K562 (cell line): ENCODE measurements at regions not wholly inside any gene's neighbourhood (a gene's known extent, or its start where the extent isn't known, plus 50 kb on each side); places are given as distances from the start of the nearest gene placed in this dataset.
A peak's percentile ranks its signal among the peaks of the same experiment; 100 is the strongest.

Experiments used
- ATAC-seq: fragments of 200-7000 bp; cut with Tn5 transposase; 3 replicates; pipeline ENCODE4 v1.9.1; 2020; ENCODE audit warnings: moderate library complexity
- BruUV-seq: library from RNA; stranded (reverse); fragments of 400-500 nt; replicated peaks from 2 replicates; lab custom pipeline; 2021; lab: Mats Ljungman, UMichigan
- CTCF ChIA-PET: fragments of 300-600 bp; formaldehyde crosslinking; extraction: SDS; loops from one replicate; lab custom pipeline; 2021; ENCODE audit warnings: low intra/inter-chr PET ratio; lab: Yijun Ruan, JAX
- POLR2A ChIA-PET: fragments of 300-600, 350-650 bp; sonication (Branson Sonifier 250); formaldehyde crosslinking; extraction: SDS; loops from one replicate; lab custom pipeline; 2021; ENCODE audit warnings: antibody characterized with exemption, inconsistent platforms; lab: Yijun Ruan, JAX
- DNase-seq, 4 experiments: peaks; one replicate each; pipeline versions ENCODE4 v3.0.0 to v3.0.0-alpha.2; 2011 to 2018; ENCODE audit warnings: low spot score in 3 of 4, mixed read lengths in 3 of 4; ENCODE audit errors: extremely low read depth in 1 of 4
- FAIRE-seq: peaks from 2 replicates; lab custom pipeline; 2011; peaks lifted over from hg19 to GRCh38; lab: Jason Lieb, UNC
- H2AFZ ChIP-seq: 2 replicates; pipeline ENCODE4 v1.6.0; 2011; ENCODE audit warnings: low read depth, low read length, control low read depth, inconsistent platforms
- H3K27ac ChIP-seq: fragments of 200-600 bp; 3 replicates; pipeline ENCODE4 v1.8.0; 2011; ENCODE audit warnings: low read depth, mild to moderate bottlenecking, control low read depth, inconsistent platforms, low read length, moderate library complexity, mixed read lengths; ENCODE audit errors: extremely low read depth
- H3K27me3 ChIP-seq, 2 experiments: fragments of 300-600 bp in 1 of 2; 2 replicates in 1 of 2; 3 replicates in 1 of 2; pipeline versions ENCODE4 v1.6.0 to v1.8.0; 2011; ENCODE audit warnings: inconsistent platforms in 2 of 2, low read length in 2 of 2, mild to moderate bottlenecking in 1 of 2, mixed read lengths in 1 of 2, moderate library complexity in 1 of 2; ENCODE audit not compliant: control insufficient read depth in 2 of 2, insufficient read depth in 2 of 2
- H3K36me3 ChIP-seq: fragments of 300-600 bp; 3 replicates; pipeline ENCODE4 v1.8.0; 2011; ENCODE audit warnings: mild to moderate bottlenecking, low read length, inconsistent platforms; ENCODE audit not compliant: control insufficient read depth, insufficient read depth
- H3K4me1 ChIP-seq, 2 experiments: fragments of 200-600 bp in 1 of 2; replicated peaks in 1 of 2; 2 replicates in 1 of 2; 3 replicates in 1 of 2; pipeline versions ENCODE4 v1.5.1 to v1.8.0; 2011; ENCODE audit warnings: inconsistent platforms in 2 of 2, low read length in 2 of 2, mild to moderate bottlenecking in 1 of 2, mixed read lengths in 1 of 2, moderate library complexity in 1 of 2; ENCODE audit not compliant: control insufficient read depth in 2 of 2, insufficient read depth in 2 of 2
- H3K4me2 ChIP-seq: 2 replicates; pipeline ENCODE4 v1.6.1; 2011; ENCODE audit warnings: low read length, control low read depth, inconsistent platforms, mixed read lengths; ENCODE audit not compliant: insufficient read depth
- H3K4me3 ChIP-seq: fragments of 200-600 bp; sonication (generic), shearing (Covaris generic); 2 replicates; pipeline ENCODE4 v1.5.1; 2016; ENCODE audit warnings: control low read depth, inconsistent platforms
- H3K79me2 ChIP-seq: fragments of 200-600 bp; 3 replicates; pipeline ENCODE4 v1.8.0; 2011; ENCODE audit warnings: low read length, inconsistent platforms; ENCODE audit not compliant: control insufficient read depth, insufficient read depth
- H3K9ac ChIP-seq, 2 experiments: 2 replicates each; pipeline versions ENCODE4 v1.6.0 to v1.6.1; 2011; ENCODE audit warnings: low read depth in 2 of 2, low read length in 2 of 2, control low read depth in 1 of 2, inconsistent platforms in 1 of 2, mild to moderate bottlenecking in 1 of 2, mixed read lengths in 1 of 2; ENCODE audit not compliant: insufficient read depth in 1 of 2
- H3K9me1 ChIP-seq: one replicate; pipeline ENCODE4 v1.6.0; 2011; ENCODE audit warnings: inconsistent platforms, mild to moderate bottlenecking, low read length, moderate library complexity; ENCODE audit not compliant: control insufficient read depth, insufficient read depth
- H3K9me3 ChIP-seq: replicated peaks from 2 replicates; pipeline ENCODE4 v1.5.1; 2011; ENCODE audit warnings: low read depth, low read length, inconsistent platforms; ENCODE audit not compliant: control insufficient read depth, insufficient read depth
- H4K20me1 ChIP-seq: replicated peaks from 2 replicates; pipeline ENCODE4 v1.6.1; 2011; ENCODE audit warnings: low read length, inconsistent platforms, mixed read lengths; ENCODE audit not compliant: control insufficient read depth, insufficient read depth
- ATF7 ChIP-seq: fragments of 450-650 bp; IDR thresholded peaks from 2 replicates; pipeline ENCODE4 v1.7.1; 2014; ENCODE audit warnings: mild to moderate bottlenecking, moderate library complexity
- BRD4 ChIP-seq: fragments of 200-600 bp; sonication (generic); IDR thresholded peaks from 2 replicates; pipeline ENCODE4 v1.6.1; 2017; ENCODE audit warnings: inconsistent platforms
- FOSL1 ChIP-seq: fragments of 200-800 bp; sonication (Bioruptor generic); conservative IDR thresholded peaks from 2 replicates; pipeline ENCODE4 v1.6.1; 2016; ENCODE audit warnings: missing genetic modification characterization, missing compliant biosample characterization
- MYC ChIP-seq, 2 experiments: fragments of 250-450 bp in 1 of 2; sonication (Bioruptor Pico) in 1 of 2; IDR thresholded peaks; 2 replicates each; pipeline versions ENCODE4 v1.5.1 to v1.6.1; 2012 to 2021; ENCODE audit warnings: low read depth in 2 of 2, borderline replicate concordance in 1 of 2, improper control_type of control experiment in 1 of 2, low read length in 1 of 2, mild to moderate bottlenecking in 1 of 2, moderate library complexity in 1 of 2
- NBN ChIP-seq: fragments of 450-650 bp; IDR thresholded peaks from 2 replicates; pipeline ENCODE4 v1.6.1; 2016; ENCODE audit warnings: low read depth, mild to moderate bottlenecking
- TBP ChIP-seq: optimal IDR thresholded peaks from 2 replicates; pipeline ENCODE3; 2011; ENCODE audit warnings: low read depth, low read length, improper control_type of control experiment
- VEZF1 ChIP-seq: fragments of 200-800 bp; sonication (Bioruptor generic); IDR thresholded peaks from 2 replicates; pipeline ENCODE4 v1.6.1; 2017; ENCODE audit warnings: missing genetic modification characterization, missing compliant biosample characterization
- ZBTB40 ChIP-seq, 2 experiments: fragments of 450-650 bp in 1 of 2; sonication (generic) in 1 of 2; formaldehyde crosslinking in 1 of 2; IDR thresholded peaks; 2 replicates each; pipeline versions ENCODE4 v1.7.1 to v1.9.0; 2016 to 2022; ENCODE audit warnings: inconsistent platforms in 1 of 2, mild to moderate bottlenecking in 1 of 2, missing genetic modification reagents in 1 of 2
- ZEB2 ChIP-seq: fragments of 450-650 bp; IDR thresholded peaks from 2 replicates; pipeline ENCODE4 v1.6.1; 2016
- WGBS: fragments of 100-300 bp; shearing (Covaris generic); methylation state at CpG from one replicate; pipeline ENCODE4 v1.1.6; 2016; ENCODE audit warnings: low coverage, mixed read lengths; ENCODE audit not compliant: insufficient coverage; ENCODE audit errors: missing lambda C conversion rate; 5-methylcytosine and 5-hydroxymethylcytosine counted together
- in situ Hi-C: fragments of 300-500 bp; cut with MboI; formaldehyde crosslinking; loops from 4 replicates; pipeline ENCODE4 v1.15.0; 2018; ENCODE audit warnings: inconsistent platforms, mixed read lengths
- intact Hi-C: fragments of 100-400 bp; cut with micrococcal nuclease; formaldehyde crosslinking; loops from 2 replicates; pipeline ENCODE4 v1.14.2; 2022

GRCh38 chr16:8109510-8110369 lies 480.6 kb downstream of the TMEM114 start:
- POLR2A ChIA-PET, result interaction anchor here (0.7 to 2.1 kb wide), 11 partner anchors 9 to 360 kb away, joined by 3 to 28 read pairs (median 3); no protein-coding TSS in a partner anchor
- CTCF ChIA-PET, result no interaction called here
- H3K4me1 ChIP-seq, result peaks cover 4 to 14% of the 10 kb centered on the region in 2 experiments; a peak in 4 of 5 replicates
- H3K27ac ChIP-seq, result peak overlapping the region; percentile 94
- DNase-seq (peak; percentile 44 to 95 (median 65)), FAIRE-seq (peak; percentile 98), ATAC-seq (peak; percentile 88)
- H3K4me2 ChIP-seq, result peak overlapping the region; percentile 98
- intact Hi-C loops (loop anchor here (2.0 to 10.0 kb wide), 3 partner anchors 63 to 73 kb away; no protein-coding TSS in a partner anchor), in situ Hi-C loops (no loop called here)
- H3K27me3 ChIP-seq, result no peaks in the 10 kb centered on the region
- peaks cover 46% of the 10 kb centered on the region for H3K36me3 ChIP-seq
- peaks cover 84% of the 10 kb centered on the region for H3K79me2 ChIP-seq
- BruUV-seq, result TSS peak; percentile 93
- peaks cover 5% of the 10 kb centered on the region; the same call in 1 of the 2 replicates for H4K20me1 ChIP-seq
- H3K4me3 ChIP-seq, result peak overlapping the region; percentile 55
- H3K9me3 ChIP-seq, result no peaks in the 10 kb centered on the region
- H3K9ac ChIP-seq, result peak overlapping the region; percentile 59 to 85; a peak in 3 of 4 replicates
- peak overlapping the region; percentile 51; the same call in 1 of the 2 replicates for H2AFZ ChIP-seq
- under 1% methylated on average over 18 of the region's 18 CpGs for WGBS
- H3K9me1 ChIP-seq, result no peaks in the 10 kb centered on the region
- TF ChIP-seq MYC (IDR thresholded peaks at IDR 0.05; ENCODE audit: low read depth, low read length) (peak; percentile 99), MYC (CRISPR knock-in tag; IDR thresholded peaks at IDR 0.05; ENCODE audit: borderline replicate concordance, low read depth) (0 out of 2 replicates have a peak, but pooled peaks have one; percentile 49), ZBTB40 (IDR thresholded peaks at IDR 0.05) (0 out of 2 replicates have a peak, but pooled peaks have one; percentile 51), ZBTB40 (CRISPR knock-in tag; IDR thresholded peaks at IDR 0.05) (no peak), VEZF1 (CRISPR knock-in tag) (0 out of 2 replicates have a peak, but pooled peaks have one; percentile 6), BRD4 (peak; percentile 80; the same call in 1 of the 2 replicates), FOSL1 (tag) (peak; percentile 27; the same call in 1 of the 2 replicates), NBN (0 out of 2 replicates have a peak, but pooled peaks have one; percentile 53), TBP (peak; percentile 93), ZEB2 (peak; percentile 47; the same call in 1 of the 2 replicates), ATF7 (peak; percentile 82)
